Left ventricle myocardium inferior (tissue), 1 donor: ENCODE measurements at regions not wholly inside any gene's neighbourhood (a gene's known extent, or its start where the extent isn't known, plus 50 kb on each side); places are given as distances from the start of the nearest gene placed in this dataset.

ENCODE experiments used
- DNase-seq: peaks from one replicate; pipeline ENCODE4 v3.0.0-alpha.2; 2020
- H3K27ac ChIP-seq: fragments of 200-600 bp; replicated peaks from 2 replicates; pipeline ENCODE4 v1.8.0; 2021
- H3K27me3 ChIP-seq: fragments of 200-600 bp; 2 replicates; pipeline ENCODE4 v1.8.0; 2021; ENCODE audit warnings: low read depth
- H3K36me3 ChIP-seq: fragments of 200-600 bp; 2 replicates; pipeline ENCODE4 v1.8.0; 2021
- H3K4me1 ChIP-seq: fragments of 200-600 bp; 2 replicates; pipeline ENCODE4 v1.8.0; 2021
- H3K4me3 ChIP-seq: fragments of 200-600 bp; 2 replicates; pipeline ENCODE4 v1.8.0; 2021; ENCODE audit warnings: mild to moderate bottlenecking, moderate library complexity
- H3K9me3 ChIP-seq: fragments of 200-600 bp; replicated peaks from 2 replicates; pipeline ENCODE4 v1.8.0; 2021
- intact Hi-C: fragments of 100-400 bp; cut with micrococcal nuclease; formaldehyde crosslinking; loops from one replicate; pipeline ENCODE4 v1.11.0; 2022
- TF ChIP-seq, protein P1 (sequence below): fragments of 200-600 bp; IDR thresholded peaks from 2 replicates; pipeline ENCODE4 v1.8.0; 2021; ENCODE audit warnings: antibody characterized with exemption, mild to moderate bottlenecking, borderline replicate concordance
- donor health status: DM: no; HTN: yes; CAD: no; lungs with severe emphysema.

DNA sequence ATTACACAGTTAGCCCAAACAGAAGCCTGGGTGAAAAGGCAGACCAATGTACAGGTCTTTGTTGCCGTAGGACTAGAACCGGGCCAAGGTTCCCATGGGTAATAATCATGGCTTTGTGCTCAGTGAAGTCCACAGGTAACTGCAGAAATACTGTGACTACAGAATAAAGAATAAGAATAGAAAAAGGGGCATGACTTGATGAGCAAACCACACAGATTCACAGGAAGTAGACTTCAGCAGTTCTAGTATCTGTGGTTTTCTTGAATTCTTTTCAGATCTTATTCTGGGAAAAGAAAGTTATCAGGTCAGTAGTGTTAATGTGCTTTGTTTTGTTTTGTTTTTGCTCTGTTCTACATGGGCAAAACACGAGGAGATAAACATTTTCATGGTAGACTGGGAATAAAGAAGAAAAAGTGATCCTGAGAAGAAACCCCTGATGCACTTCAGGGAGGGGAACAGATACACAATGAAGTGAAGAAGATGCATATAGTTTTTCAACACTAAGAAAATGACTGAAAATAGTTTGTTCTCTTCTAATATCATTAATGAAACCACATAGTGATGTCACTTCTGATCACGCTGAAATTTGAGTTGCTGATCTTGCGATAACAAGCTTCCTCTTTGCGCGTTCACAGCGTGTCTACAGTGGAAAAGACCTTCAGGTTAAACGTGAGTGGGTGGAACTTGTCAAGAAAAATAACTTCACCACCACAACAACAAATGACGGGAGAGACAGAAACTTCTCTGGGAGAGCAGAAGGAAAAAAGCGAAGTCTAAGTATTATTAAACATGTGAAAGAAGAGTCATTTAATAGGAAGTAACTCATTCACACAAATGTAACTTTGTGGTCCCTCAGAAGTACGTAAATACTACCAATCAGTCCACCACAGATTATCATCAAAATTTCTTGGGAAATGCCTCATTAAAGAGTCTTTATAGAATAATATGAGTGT lies 315.8 kb upstream of the SATB1 start:
- DNase-seq = no peak
- Histone ChIP-seq H3K9me3 (no peaks in the 10 kb centered on the region), H3K4me1 (no peaks in the 10 kb centered on the region), H3K4me3 (no peak overlapping the region), H3K27ac (no peak overlapping the region), H3K27me3 (no peaks in the 10 kb centered on the region), H3K36me3 (no peaks in the 10 kb centered on the region)
- intact Hi-C loops = no loop called here
- TF ChIP-seq, protein P1, sequence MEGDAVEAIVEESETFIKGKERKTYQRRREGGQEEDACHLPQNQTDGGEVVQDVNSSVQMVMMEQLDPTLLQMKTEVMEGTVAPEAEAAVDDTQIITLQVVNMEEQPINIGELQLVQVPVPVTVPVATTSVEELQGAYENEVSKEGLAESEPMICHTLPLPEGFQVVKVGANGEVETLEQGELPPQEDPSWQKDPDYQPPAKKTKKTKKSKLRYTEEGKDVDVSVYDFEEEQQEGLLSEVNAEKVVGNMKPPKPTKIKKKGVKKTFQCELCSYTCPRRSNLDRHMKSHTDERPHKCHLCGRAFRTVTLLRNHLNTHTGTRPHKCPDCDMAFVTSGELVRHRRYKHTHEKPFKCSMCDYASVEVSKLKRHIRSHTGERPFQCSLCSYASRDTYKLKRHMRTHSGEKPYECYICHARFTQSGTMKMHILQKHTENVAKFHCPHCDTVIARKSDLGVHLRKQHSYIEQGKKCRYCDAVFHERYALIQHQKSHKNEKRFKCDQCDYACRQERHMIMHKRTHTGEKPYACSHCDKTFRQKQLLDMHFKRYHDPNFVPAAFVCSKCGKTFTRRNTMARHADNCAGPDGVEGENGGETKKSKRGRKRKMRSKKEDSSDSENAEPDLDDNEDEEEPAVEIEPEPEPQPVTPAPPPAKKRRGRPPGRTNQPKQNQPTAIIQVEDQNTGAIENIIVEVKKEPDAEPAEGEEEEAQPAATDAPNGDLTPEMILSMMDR = no peak

DNA sequence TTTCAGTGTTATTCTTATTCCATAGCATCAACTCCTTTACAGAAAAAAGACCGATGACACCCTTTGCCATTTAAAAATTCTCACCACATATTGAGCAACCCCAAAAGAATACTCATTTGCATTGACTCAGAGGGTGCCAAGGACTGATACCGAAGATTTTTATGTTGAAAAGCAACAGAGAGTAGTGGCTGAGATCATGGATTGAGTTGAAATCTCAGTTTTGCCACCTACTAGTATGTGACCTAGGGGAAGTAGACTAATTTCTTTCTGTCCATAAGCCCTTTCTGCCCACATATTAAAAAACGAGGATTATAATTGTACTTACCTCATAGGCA lies 313.9 kb upstream of the SATB1 start:
- Histone ChIP-seq H3K36me3 (no peaks in the 10 kb centered on the region), H3K4me3 (no peak overlapping the region), H3K27ac (no peak overlapping the region), H3K4me1 (no peaks in the 10 kb centered on the region), H3K9me3 (no peaks in the 10 kb centered on the region), H3K27me3 (no peaks in the 10 kb centered on the region)
- DNase-seq = no peak
- intact Hi-C loops = no loop called here
- TF ChIP-seq, protein P1 = no peak

DNA sequence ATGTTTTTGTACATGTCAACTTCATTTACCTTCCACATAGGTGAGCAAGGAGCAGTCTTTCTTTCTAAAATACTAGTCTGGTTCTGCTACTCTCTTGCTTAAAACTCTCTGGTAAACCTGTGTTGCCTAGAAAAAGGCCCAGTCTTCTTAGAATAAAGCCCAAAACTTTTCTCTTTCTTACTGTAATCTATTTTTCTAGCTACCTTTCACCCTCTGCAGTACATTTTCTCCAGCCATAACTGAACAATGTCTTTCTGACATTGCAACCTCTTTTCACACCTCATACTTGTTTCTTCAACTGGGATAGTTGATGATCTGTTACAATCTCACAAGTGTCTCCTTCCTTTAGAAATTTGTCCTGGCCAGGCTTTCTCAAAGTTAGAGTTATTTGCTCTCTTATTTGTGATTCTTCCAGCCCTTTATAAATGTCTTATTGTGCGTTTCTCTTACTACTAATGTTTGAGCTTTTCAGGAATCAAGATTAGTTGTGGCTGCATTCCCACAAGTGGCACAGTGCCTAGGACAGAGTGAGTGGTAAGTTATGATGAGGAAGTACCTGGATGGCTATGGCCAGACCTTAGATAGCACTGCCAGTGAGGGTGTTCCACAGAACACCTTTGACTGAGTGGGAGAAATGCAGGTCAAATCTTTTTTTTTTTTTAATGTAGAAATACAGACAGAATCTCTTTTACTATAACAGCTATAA lies 313.4 kb upstream of the SATB1 start:
- intact Hi-C loops = no loop called here
- TF ChIP-seq, protein P1 = no peak
- Histone ChIP-seq H3K9me3 (no peaks in the 10 kb centered on the region), H3K4me1 (no peaks in the 10 kb centered on the region), H3K4me3 (no peak overlapping the region), H3K27ac (no peak overlapping the region), H3K36me3 (no peaks in the 10 kb centered on the region), H3K27me3 (no peaks in the 10 kb centered on the region)
- no peak for DNase-seq

DNA sequence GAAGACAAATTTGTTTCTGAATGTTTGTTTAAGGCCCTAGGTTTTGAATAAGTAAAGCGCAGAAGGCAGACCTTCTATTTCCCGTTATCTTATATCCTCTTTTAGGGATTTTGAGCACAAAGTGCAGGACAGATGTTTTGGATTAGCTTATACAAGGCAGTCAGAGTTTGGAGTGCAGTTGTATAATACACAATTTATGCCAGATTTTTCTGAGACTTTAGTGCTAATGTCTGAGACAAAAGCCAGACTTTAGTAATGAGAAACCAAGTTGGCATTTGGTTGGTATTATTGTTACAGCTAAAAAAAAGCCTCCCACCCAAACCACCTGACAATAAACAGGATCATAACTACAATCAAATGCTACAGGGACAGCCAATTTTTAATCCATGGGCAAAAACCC lies 309.9 kb upstream of the SATB1 start:
- Histone ChIP-seq H3K27me3 (no peaks in the 10 kb centered on the region), H3K36me3 (no peaks in the 10 kb centered on the region), H3K4me1 (no peaks in the 10 kb centered on the region), H3K9me3 (no peaks in the 10 kb centered on the region), H3K4me3 (no peak overlapping the region), H3K27ac (no peak overlapping the region)
- DNase-seq = no peak
- intact Hi-C loops = no loop called here
- TF ChIP-seq, protein P1 = no peak

DNA sequence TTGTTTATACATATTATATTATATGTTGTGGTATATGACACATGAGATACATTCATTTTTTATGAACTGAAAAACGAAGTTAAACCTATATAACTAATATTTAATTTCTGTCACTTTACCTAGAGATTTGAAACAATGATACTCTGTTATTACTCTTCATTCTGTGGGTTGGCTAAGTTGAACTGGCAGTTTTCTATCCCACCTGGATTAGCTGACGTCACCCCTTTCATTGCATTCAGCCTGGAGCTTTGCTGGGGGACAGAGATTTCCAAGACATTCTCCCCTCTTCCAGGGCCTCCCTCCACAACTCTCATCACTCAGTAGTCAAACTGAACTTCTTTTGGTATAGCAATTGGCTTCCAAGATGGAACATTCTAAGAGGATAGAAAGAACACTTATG lies 309.2 kb upstream of the SATB1 start:
- Histone ChIP-seq H3K9me3 (no peaks in the 10 kb centered on the region), H3K4me1 (no peaks in the 10 kb centered on the region), H3K27ac (no peak overlapping the region), H3K27me3 (no peaks in the 10 kb centered on the region), H3K36me3 (no peaks in the 10 kb centered on the region), H3K4me3 (no peak overlapping the region)
- intact Hi-C loops = no loop called here
- no peak for DNase-seq
- TF ChIP-seq, protein P1 = no peak
